ENCODE measurements at regions not wholly inside any gene's neighbourhood (a gene's known extent, or its start where the extent isn't known, plus 50 kb on each side); places are given as distances from the start of the nearest gene placed in this dataset.

DNA sequence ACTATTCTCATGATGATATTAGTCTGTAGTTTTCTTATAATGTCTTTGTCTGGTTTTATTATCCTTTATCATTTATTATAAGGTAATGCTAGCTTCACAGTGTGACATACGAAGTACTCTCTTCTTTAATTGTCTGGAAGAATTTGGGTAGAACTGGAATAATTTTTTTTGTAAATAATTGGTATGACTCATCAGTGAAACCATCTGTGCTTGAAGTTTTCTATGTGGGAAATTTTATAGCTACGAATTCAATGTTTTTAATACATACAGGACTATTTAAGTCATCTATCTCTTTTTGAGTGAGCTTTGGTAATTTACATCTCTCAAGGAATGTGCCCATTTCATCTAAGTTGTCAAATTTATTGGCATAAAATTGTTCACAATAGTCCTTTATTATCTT lies 86.3 kb downstream of the SOD2 start:
- TF ChIP-seq, protein P1, sequence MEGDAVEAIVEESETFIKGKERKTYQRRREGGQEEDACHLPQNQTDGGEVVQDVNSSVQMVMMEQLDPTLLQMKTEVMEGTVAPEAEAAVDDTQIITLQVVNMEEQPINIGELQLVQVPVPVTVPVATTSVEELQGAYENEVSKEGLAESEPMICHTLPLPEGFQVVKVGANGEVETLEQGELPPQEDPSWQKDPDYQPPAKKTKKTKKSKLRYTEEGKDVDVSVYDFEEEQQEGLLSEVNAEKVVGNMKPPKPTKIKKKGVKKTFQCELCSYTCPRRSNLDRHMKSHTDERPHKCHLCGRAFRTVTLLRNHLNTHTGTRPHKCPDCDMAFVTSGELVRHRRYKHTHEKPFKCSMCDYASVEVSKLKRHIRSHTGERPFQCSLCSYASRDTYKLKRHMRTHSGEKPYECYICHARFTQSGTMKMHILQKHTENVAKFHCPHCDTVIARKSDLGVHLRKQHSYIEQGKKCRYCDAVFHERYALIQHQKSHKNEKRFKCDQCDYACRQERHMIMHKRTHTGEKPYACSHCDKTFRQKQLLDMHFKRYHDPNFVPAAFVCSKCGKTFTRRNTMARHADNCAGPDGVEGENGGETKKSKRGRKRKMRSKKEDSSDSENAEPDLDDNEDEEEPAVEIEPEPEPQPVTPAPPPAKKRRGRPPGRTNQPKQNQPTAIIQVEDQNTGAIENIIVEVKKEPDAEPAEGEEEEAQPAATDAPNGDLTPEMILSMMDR (IDR thresholded peaks at IDR 0.05) = no peak
- no peak for TF ChIP-seq POLR2A (IDR thresholded peaks at IDR 0.05)

All from tibial nerve (tissue), 3 donors.